IMR-90 (cell line): ENCODE measurements at regions not wholly inside any gene's neighbourhood (a gene's known extent, or its start where the extent isn't known, plus 50 kb on each side); places are given as distances from the start of the nearest gene placed in this dataset.

Experiments
- ATAC-seq: fragments of 200-7000 bp; cut with Tn5 transposase; 2 replicates; pipeline ENCODE4 v1.9.1; 2020; ENCODE audit warnings: low read depth, mild to moderate bottlenecking, moderate library complexity
- BruUV-seq: library from RNA; stranded (reverse); fragments of 400-500 nt; replicated peaks from 2 replicates; lab custom pipeline; 2021; lab: Mats Ljungman, UMichigan
- CTCF ChIA-PET: fragments of 300-600 bp; formaldehyde crosslinking; extraction: SDS; loops from one replicate; lab custom pipeline; 2021; ENCODE audit warnings: antibody characterized with exemption; lab: Yijun Ruan, JAX
- POLR2A ChIA-PET: fragments of 300-600 bp; sonication (Branson Sonifier 250); formaldehyde crosslinking; loops from one replicate; lab custom pipeline; 2022; ENCODE audit warnings: antibody characterized with exemption; ENCODE audit not compliant: unreplicated experiment; lab: Charles Lee
- DNase-seq: peaks from one replicate; pipeline ENCODE4 v3.0.0; 2013
- H2AFZ ChIP-seq: replicated peaks from 2 replicates; pipeline ENCODE3; 2013; ENCODE audit warnings: low read length, mild to moderate bottlenecking; ENCODE audit not compliant: poor library complexity
- H2AK5ac ChIP-seq: 2 replicates; pipeline ENCODE4 v1.6.1; 2013; ENCODE audit warnings: low read depth, low read length, inconsistent platforms
- H2AK9ac ChIP-seq: replicated peaks from 2 replicates; pipeline ENCODE3; 2013; ENCODE audit warnings: mild to moderate bottlenecking, low read depth, low read length, moderate library complexity; ENCODE audit not compliant: poor library complexity
- H2BK120ac ChIP-seq: 2 replicates; pipeline ENCODE4 v1.6.1; 2013; ENCODE audit warnings: low read depth, low read length, inconsistent platforms
- H2BK15ac ChIP-seq: 3 replicates; pipeline ENCODE4 v1.6.1; 2013; ENCODE audit warnings: low read depth, low read length, inconsistent platforms
- H2BK20ac ChIP-seq: 2 replicates; pipeline ENCODE4 v1.6.1; 2013; ENCODE audit warnings: low read depth, mild to moderate bottlenecking, inconsistent platforms, low read length, moderate library complexity
- H2BK5ac ChIP-seq: 2 replicates; pipeline ENCODE4 v1.6.1; 2013; ENCODE audit warnings: mild to moderate bottlenecking, low read depth, low read length, inconsistent platforms; ENCODE audit not compliant: poor library complexity, severe bottlenecking
- H3K14ac ChIP-seq: replicated peaks from 2 replicates; pipeline ENCODE4 v1.6.1; 2013; ENCODE audit warnings: low read depth, low read length, inconsistent platforms
- H3K18ac ChIP-seq: 2 replicates; pipeline ENCODE4 v1.6.1; 2013; ENCODE audit warnings: low read depth, low read length, control low read depth
- H3K23ac ChIP-seq: 2 replicates; pipeline ENCODE4 v1.6.1; 2013; ENCODE audit warnings: low read depth, low read length, inconsistent platforms
- H3K27ac ChIP-seq: 2 replicates; pipeline ENCODE4 v1.5.1; 2013; ENCODE audit warnings: mild to moderate bottlenecking, control low read depth, low read length; ENCODE audit not compliant: insufficient read depth
- H3K27me3 ChIP-seq: 2 replicates; pipeline ENCODE4 v1.6.1; 2013; ENCODE audit warnings: low read length; ENCODE audit not compliant: control insufficient read depth, insufficient read depth
- H3K36me3 ChIP-seq: 2 replicates; pipeline ENCODE4 v1.6.1; 2013; ENCODE audit warnings: low read length, mixed read lengths; ENCODE audit not compliant: control insufficient read depth, insufficient read depth
- H3K4ac ChIP-seq: 2 replicates; pipeline ENCODE4 v1.6.1; 2013; ENCODE audit warnings: low read depth, low read length, inconsistent platforms
- H3K4me1 ChIP-seq: 2 replicates; pipeline ENCODE4 v1.6.1; 2013; ENCODE audit warnings: low read length, mixed read lengths; ENCODE audit not compliant: control insufficient read depth, insufficient read depth
- H3K4me2 ChIP-seq: 2 replicates; pipeline ENCODE4 v1.6.1; 2013; ENCODE audit warnings: low read depth, mild to moderate bottlenecking, control low read depth, low read length, moderate library complexity
- H3K4me3 ChIP-seq: 2 replicates; pipeline ENCODE4 v1.5.1; 2013; ENCODE audit warnings: low read depth, mild to moderate bottlenecking, control low read depth, low read length, moderate library complexity; ENCODE audit not compliant: insufficient read depth
- H3K56ac ChIP-seq: 2 replicates; pipeline ENCODE4 v1.6.1; 2013; ENCODE audit warnings: low read length, inconsistent platforms; ENCODE audit not compliant: insufficient read depth; ENCODE audit errors: extremely low read depth
- H3K79me1 ChIP-seq, 2 experiments: 2 replicates each; pipeline ENCODE4 v1.6.1; 2013; ENCODE audit warnings: low read length in 2 of 2, inconsistent platforms in 1 of 2, low read depth in 1 of 2
- H3K9ac ChIP-seq: 2 replicates; pipeline ENCODE4 v1.6.1; 2013; ENCODE audit warnings: low read depth, low read length, control low read depth
- H3K9me1 ChIP-seq: 2 replicates; pipeline ENCODE4 v1.6.1; 2013; ENCODE audit warnings: low read length, inconsistent platforms; ENCODE audit not compliant: insufficient read depth
- H3K9me3 ChIP-seq: 2 replicates; pipeline ENCODE4 v1.6.1; 2013; ENCODE audit warnings: low read length; ENCODE audit not compliant: control insufficient read depth, insufficient read depth
- H4K20me1 ChIP-seq: 2 replicates; pipeline ENCODE4 v1.6.1; 2013; ENCODE audit warnings: low read length, inconsistent platforms; ENCODE audit not compliant: insufficient read depth
- H4K5ac ChIP-seq: 2 replicates; pipeline ENCODE4 v1.6.1; 2013; ENCODE audit warnings: mild to moderate bottlenecking, low read depth, low read length, control low read depth
- H4K8ac ChIP-seq, 2 experiments: 2 replicates each; pipeline ENCODE4 v1.6.1; 2013; ENCODE audit warnings: low read depth in 2 of 2, low read length in 2 of 2, control low read depth in 1 of 2, inconsistent platforms in 1 of 2
- H4K91ac ChIP-seq: 2 replicates; pipeline ENCODE4 v1.6.1; 2013; ENCODE audit warnings: low read depth, low read length, inconsistent platforms; ENCODE audit not compliant: insufficient read depth
- CEBPB ChIP-seq: IDR thresholded peaks from 2 replicates; pipeline ENCODE4 v1.6.1; 2012; ENCODE audit warnings: low read depth, low read length, improper control_type of control experiment
- CHD1 ChIP-seq: IDR thresholded peaks from 2 replicates; pipeline ENCODE4 v1.6.1; 2012; ENCODE audit warnings: low read depth, low read length, improper control_type of control experiment
- FOS ChIP-seq: fragments of 150-350 bp; IDR thresholded peaks from 2 replicates; pipeline ENCODE4 v1.6.1; 2016; ENCODE audit warnings: low read depth, low read length
- MAFK ChIP-seq: IDR thresholded peaks from 2 replicates; pipeline ENCODE4 v1.6.1; 2012; ENCODE audit warnings: low read depth, low read length, improper control_type of control experiment
- WGBS, 2 experiments: methylation state at CpG; one replicate each; pipeline versions ENCODE4 v1.1.5 to v1.1.7; 2013; ENCODE audit warnings: missing lambda C conversion rate in 2 of 2; ENCODE audit not compliant: insufficient read length in 1 of 2; ENCODE audit errors: extremely low coverage in 2 of 2; 5-methylcytosine and 5-hydroxymethylcytosine counted together
- dilution Hi-C: fragments of 300-500 bp; cut with HindIII; formaldehyde crosslinking; loops from one replicate; pipeline ENCODE4 v1.14.3; 2018; ENCODE audit warnings: low sequenced_read_pairs; ENCODE audit not compliant: unreplicated experiment
- in situ Hi-C: fragments of 300-500 bp; cut with MboI; formaldehyde crosslinking; loops from 3 replicates; pipeline ENCODE4 v1.14.3; 2019; ENCODE audit warnings: low sequenced_read_pairs, inconsistent platforms, mixed read lengths
- intact Hi-C: fragments of 100-400 bp; cut with micrococcal nuclease; formaldehyde crosslinking; loops from 2 replicates; pipeline ENCODE4 v1.10.0; 2022

DNA sequence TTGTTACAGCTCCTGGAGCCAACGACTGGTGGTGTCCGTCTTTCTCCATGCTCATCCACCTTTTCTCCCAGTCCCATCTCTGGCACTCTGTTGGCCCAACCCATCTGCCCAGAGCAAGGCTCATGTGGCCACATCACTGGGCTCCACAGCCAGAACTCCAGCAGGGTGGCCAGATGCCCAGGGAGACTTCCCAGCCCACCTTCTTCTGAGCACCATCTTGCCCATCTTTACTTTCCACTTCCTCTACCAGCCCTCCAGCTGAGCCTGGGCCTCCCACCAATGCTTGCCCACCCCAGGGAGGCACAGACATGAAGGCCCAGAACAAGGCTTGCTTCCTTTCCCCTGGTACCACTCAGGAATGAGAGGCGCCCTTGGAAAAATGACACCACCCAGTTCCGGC lies 116.8 kb downstream of the BUD13 start:
- in situ Hi-C loops = no loop called here
- Histone ChIP-seq H3K23ac (no peak overlapping the region), H2AK9ac (no peak overlapping the region), H3K4me1 (no peaks in the 10 kb centered on the region), H2BK15ac (no peak overlapping the region), H4K20me1 (no peaks in the 10 kb centered on the region), H3K18ac (no peak overlapping the region), H3K27me3 (peaks cover 1% of the 10 kb centered on the region; the same call in 1 of the 2 replicates), H2BK120ac (no peak overlapping the region), H2AK5ac (no peak overlapping the region), H3K9ac (no peak overlapping the region), H3K79me1 (no peaks in the 10 kb centered on the region), H3K56ac (no peak overlapping the region), H3K36me3 (no peaks in the 10 kb centered on the region), H4K5ac (no peak overlapping the region), H4K91ac (no peak overlapping the region), H3K14ac (no peak overlapping the region), H3K9me1 (no peaks in the 10 kb centered on the region), H2BK20ac (no peak overlapping the region), H3K9me3 (no peaks in the 10 kb centered on the region), H2BK5ac (no peak overlapping the region), H4K8ac (no peak overlapping the region), H3K4me2 (no peak overlapping the region), H3K4me3 (no peak overlapping the region), H3K4ac (no peak overlapping the region), H3K27ac (no peak overlapping the region), H2AFZ (no peak overlapping the region)
- ChIA-PET CTCF (no interaction called here), POLR2A (no interaction called here)
- dilution Hi-C loops = no loop called here
- no peak for TF ChIP-seq CEBPB
- no peak for TF ChIP-seq FOS
- TF ChIP-seq MAFK = no peak
- no peak for TF ChIP-seq CHD1
- DNase-seq (no peak), ATAC-seq (no peak)
- intact Hi-C loops = no loop called here
- no TSS peak for BruUV-seq
- WGBS, 2 experiments = 42% methylated on average over 2 of the region's 4 CpGs; no CpG with 5 or more reads in 1 of the 2 experiments
